Ascending aorta (tissue), 2 donors: ENCODE measurements at regions not wholly inside any gene's neighbourhood (a gene's known extent, or its start where the extent isn't known, plus 50 kb on each side); places are given as distances from the start of the nearest gene placed in this dataset.

Experiments
- DNase-seq, 2 donors: peaks; one replicate each; pipeline ENCODE4 v3.0.0-alpha.2; 2019; ENCODE audit warnings: low spot score in 2 of 2
- H3K27ac ChIP-seq, 2 donors: fragments of 200-600 bp; sonication (generic); one replicate each; pipeline ENCODE4 v1.5.1; 2016 to 2017; ENCODE audit warnings: mild to moderate bottlenecking in 1 of 2
- H3K27me3 ChIP-seq: fragments of 200-600 bp; sonication (generic); one replicate; pipeline ENCODE4 v1.5.1; 2017
- H3K36me3 ChIP-seq, 2 donors: fragments of 200-600 bp; sonication (generic); one replicate each; pipeline ENCODE4 v1.5.1; 2016
- H3K4me1 ChIP-seq, 2 donors: fragments of 200-600 bp; sonication (generic); one replicate each; pipeline ENCODE4 v1.5.1; 2016 to 2017; ENCODE audit warnings: mild to moderate bottlenecking in 1 of 2
- H3K4me3 ChIP-seq, 2 donors: fragments of 200-600 bp; sonication (generic); one replicate each; pipeline ENCODE4 v1.5.1; 2016 to 2017; ENCODE audit warnings: mild to moderate bottlenecking in 1 of 2
- H3K9me3 ChIP-seq, 2 donors: fragments of 200-600 bp; sonication (generic); one replicate each; pipeline ENCODE4 v1.5.1; 2016
- CTCF ChIP-seq, 3 experiments: fragments of 200-600 bp in 2 of 3; fragments of 450-650 bp in 1 of 3; sonication (generic) in 2 of 3; IDR thresholded peaks; one replicate each; pipeline ENCODE4 v1.5.1; 2016 to 2019; ENCODE audit warnings: antibody characterized with exemption in 3 of 3, mild to moderate bottlenecking in 1 of 3, moderate library complexity in 1 of 3
- intact Hi-C: fragments of 100-400 bp; cut with DNase I; formaldehyde crosslinking; loops from one replicate; pipeline ENCODE4 v1.15.1; 2023

GRCh38 chr2:176514276-176514675 is 245.0 kb downstream of the MTX2 start:
- no peak for TF ChIP-seq CTCF (IDR thresholded peaks at IDR 0.05)
- H3K27me3 ChIP-seq: no peaks in the 10 kb centered on the region
- intact Hi-C loops: no loop called here
- H3K4me1 ChIP-seq: no peaks in the 10 kb centered on the region
- H3K27ac ChIP-seq: no peak overlapping the region
- no peak overlapping the region for H3K4me3 ChIP-seq
- H3K9me3 ChIP-seq: no peaks in the 10 kb centered on the region
- no peak for DNase-seq
- no peaks in the 10 kb centered on the region for H3K36me3 ChIP-seq

- Histone ChIP-seq H3K36me3 (no peaks in the 10 kb centered on the region), H3K4me1 (no peaks in the 10 kb centered on the region), H3K4me3 (no peak overlapping the region), H3K27ac (no peak overlapping the region), H3K27me3 (no peaks in the 10 kb centered on the region), H3K9me3 (no peaks in the 10 kb centered on the region)
- intact Hi-C loops: no loop called here
- DNase-seq: no peak
- TF ChIP-seq CTCF (IDR thresholded peaks at IDR 0.05): no peak
Observed at GRCh38 chr2:176514805-176515500, 245.7 kb downstream of the MTX2 start.

GRCh38 chr2:176516051-176516602 is 246.9 kb downstream of the MTX2 start:
- Histone ChIP-seq H3K4me1 (no peaks in the 10 kb centered on the region), H3K9me3 (no peaks in the 10 kb centered on the region), H3K36me3 (no peaks in the 10 kb centered on the region), H3K27ac (no peak overlapping the region), H3K4me3 (no peak overlapping the region), H3K27me3 (no peaks in the 10 kb centered on the region)
- no peak for TF ChIP-seq CTCF (IDR thresholded peaks at IDR 0.05)
- DNase-seq: no peak
- intact Hi-C loops: no loop called here

GRCh38 chr2:176518823-176519222 is 249.6 kb downstream of the MTX2 start:
- intact Hi-C loops: no loop called here
- H3K27me3 ChIP-seq: no peaks in the 10 kb centered on the region
- no peaks in the 10 kb centered on the region for H3K4me1 ChIP-seq
- no peak overlapping the region for H3K4me3 ChIP-seq
- no peak for TF ChIP-seq CTCF (IDR thresholded peaks at IDR 0.05)
- no peak for DNase-seq
- peak overlapping the region in 1 of 2 donors; percentile 28 for H3K27ac ChIP-seq
- no peaks in the 10 kb centered on the region for H3K36me3 ChIP-seq
- H3K9me3 ChIP-seq: no peaks in the 10 kb centered on the region

GRCh38 chr2:176521878-176522670 is 252.8 kb downstream of the MTX2 start:
- H3K27me3 ChIP-seq: no peaks in the 10 kb centered on the region
- no peak overlapping the region for H3K4me3 ChIP-seq
- H3K36me3 ChIP-seq: no peaks in the 10 kb centered on the region
- DNase-seq: no peak
- intact Hi-C loops: no loop called here
- no peak for TF ChIP-seq CTCF (IDR thresholded peaks at IDR 0.05)
- H3K4me1 ChIP-seq: no peaks in the 10 kb centered on the region
- H3K27ac ChIP-seq: no peak overlapping the region
- H3K9me3 ChIP-seq: no peaks in the 10 kb centered on the region
